K562 (cell line): ENCODE measurements at regions not wholly inside any gene's neighbourhood (a gene's known extent, or its start where the extent isn't known, plus 50 kb on each side); places are given as distances from the start of the nearest gene placed in this dataset.

Source experiments
- BRCA1 ChIP-seq, 2 experiments: fragments of 450-650 bp in 1 of 2; sonication (generic) in 1 of 2; formaldehyde crosslinking in 1 of 2; IDR thresholded peaks; 2 replicates each; pipeline versions ENCODE4 v1.5.0 to v1.6.1; 2017 to 2020; ENCODE audit warnings: mild to moderate bottlenecking in 1 of 2, missing genetic modification reagents in 1 of 2
- GATA2 ChIP-seq: sonication (generic); formaldehyde crosslinking; IDR thresholded peaks from 2 replicates; pipeline ENCODE4 v1.4.0; 2020; ENCODE audit warnings: mild to moderate bottlenecking, missing genetic modification reagents
- SP2 ChIP-seq: IDR thresholded peaks from 2 replicates; pipeline ENCODE4 v1.6.1; 2011; ENCODE audit warnings: mild to moderate bottlenecking, low read depth, low read length, moderate library complexity; ENCODE audit not compliant: poor library complexity, severe bottlenecking; ENCODE audit errors: extremely low read depth
- TCF7L2 ChIP-seq: fragments of 150-350 bp; IDR thresholded peaks from 2 replicates; pipeline ENCODE4 v1.6.1; 2016; ENCODE audit warnings: low read depth, mild to moderate bottlenecking, low read length, moderate library complexity
- ZBTB8A ChIP-seq: fragments of 450-650 bp; IDR thresholded peaks from 2 replicates; pipeline ENCODE4 v1.6.1; 2018; ENCODE audit warnings: mild to moderate bottlenecking, moderate library complexity; ENCODE audit not compliant: partially characterized antibody
- TF ChIP-seq, protein P1 (sequence below): fragments of 450-650 bp; formaldehyde crosslinking; IDR thresholded peaks from 2 replicates; pipeline ENCODE4 v1.4.0; 2020; ENCODE audit warnings: mild to moderate bottlenecking, mixed read lengths

DNA sequence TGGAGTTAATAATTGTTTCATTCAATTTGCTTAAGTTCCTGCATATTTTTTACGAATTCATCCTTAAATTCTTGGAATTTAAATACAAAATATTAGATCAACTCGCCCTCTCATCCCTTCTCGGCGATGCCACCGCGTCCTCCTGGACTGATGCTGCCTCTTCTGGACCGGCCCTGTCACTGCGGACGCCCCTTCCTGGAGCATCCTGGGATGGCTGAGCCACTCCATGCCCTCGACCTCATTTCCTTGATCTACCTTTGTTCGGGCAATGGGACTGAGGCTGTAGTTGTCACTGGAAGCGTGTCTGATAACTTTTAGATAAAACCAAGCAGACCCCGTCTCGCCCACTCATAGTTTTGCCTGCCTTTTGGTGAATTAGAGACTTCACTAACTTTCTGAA, 283.7 kb downstream of the TEX29 start:
- TF ChIP-seq, protein P1, sequence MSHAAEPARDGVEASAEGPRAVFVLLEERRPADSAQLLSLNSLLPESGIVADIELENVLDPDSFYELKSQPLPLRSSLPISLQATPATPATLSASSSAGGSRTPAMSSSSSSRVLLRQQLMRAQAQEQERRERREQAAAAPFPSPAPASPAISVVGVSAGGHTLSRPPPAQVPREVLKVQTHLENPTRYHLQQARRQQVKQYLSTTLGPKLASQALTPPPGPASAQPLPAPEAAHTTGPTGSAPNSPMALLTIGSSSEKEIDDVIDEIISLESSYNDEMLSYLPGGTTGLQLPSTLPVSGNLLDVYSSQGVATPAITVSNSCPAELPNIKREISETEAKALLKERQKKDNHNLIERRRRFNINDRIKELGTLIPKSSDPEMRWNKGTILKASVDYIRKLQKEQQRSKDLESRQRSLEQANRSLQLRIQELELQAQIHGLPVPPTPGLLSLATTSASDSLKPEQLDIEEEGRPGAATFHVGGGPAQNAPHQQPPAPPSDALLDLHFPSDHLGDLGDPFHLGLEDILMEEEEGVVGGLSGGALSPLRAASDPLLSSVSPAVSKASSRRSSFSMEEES, result no peak
- TF ChIP-seq GATA2 (no peak), ZBTB8A (no peak), TCF7L2 (no peak), SP2 (no peak), BRCA1 (IDR thresholded peaks at IDR 0.05) (no peak), BRCA1 (CRISPR knock-in tag; IDR thresholded peaks at IDR 0.05) (no peak)
